ENCODE measurements at regions not wholly inside any gene's neighbourhood (a gene's known extent, or its start where the extent isn't known, plus 50 kb on each side); places are given as distances from the start of the nearest gene placed in this dataset.
"Not testable (repeated sequence)": the region's sequence is repeated elsewhere in the genome, so short reads cannot be mapped to it uniquely, and the experiment has no call there.

GRCh38 chr2:53356291-53356905 lies 411.2 kb upstream of the CHAC2 start:
- no peak for DNase-seq

GRCh38 chr2:53353135-53354114 lies 414.2 kb upstream of the CHAC2 start:
- DNase-seq, result no peak

GRCh38 chr2:53347269-53347668 lies 420.3 kb upstream of the CHAC2 start:
- DNase-seq, result no peak

GRCh38 chr2:53342248-53342647 lies 425.4 kb upstream of the CHAC2 start:
- no peak for DNase-seq

GRCh38 chr2:53334610-53335009 lies 433.0 kb upstream of the CHAC2 start:
- no peak for DNase-seq

GRCh38 chr2:53331667-53332066 lies 435.9 kb upstream of the CHAC2 start:
- DNase-seq, result no peak

- DNase-seq, result no peak
Observed at GRCh38 chr2:53317861-53318260, 449.7 kb upstream of the CHAC2 start.

- DNase-seq, result no peak
Observed at GRCh38 chr2:53315149-53315548, 452.5 kb upstream of the CHAC2 start.

GRCh38 chr2:53314718-53315117 lies 452.9 kb upstream of the CHAC2 start:
- no peak for DNase-seq

GRCh38 chr2:53313644-53314043 lies 454.0 kb upstream of the CHAC2 start:
- DNase-seq, result not testable (repeated sequence)

- peak; percentile 2 for DNase-seq
Observed at GRCh38 chr2:53312721-53313120, 454.9 kb upstream of the CHAC2 start.

GRCh38 chr2:53312181-53312580 lies 455.4 kb upstream of the CHAC2 start:
- no peak for DNase-seq

- DNase-seq, result no peak
Observed at GRCh38 chr2:53303012-53303578, 464.5 kb upstream of the CHAC2 start.

GRCh38 chr2:53302455-53302854 lies 465.1 kb upstream of the CHAC2 start:
- no peak for DNase-seq

- no peak for DNase-seq
Observed at GRCh38 chr2:53289309-53290006, 478.1 kb upstream of the CHAC2 start.

GRCh38 chr2:53286345-53286744 lies 481.3 kb upstream of the CHAC2 start:
- no peak for DNase-seq

GRCh38 chr2:53275743-53276142 lies 491.9 kb upstream of the CHAC2 start:
- no peak for DNase-seq

GRCh38 chr2:53268626-53269025 lies 499.0 kb upstream of the CHAC2 start:
- DNase-seq, result no peak

GRCh38 chr2:53268086-53268485 lies 499.5 kb upstream of the CHAC2 start:
- DNase-seq, result no peak

- no peak for DNase-seq
Observed at GRCh38 chr2:53265544-53266299, 501.9 kb upstream of the CHAC2 start.

GRCh38 chr2:53260568-53260967 lies 507.0 kb upstream of the CHAC2 start:
- DNase-seq, result no peak

GRCh38 chr2:53259395-53260009 lies 508.1 kb upstream of the CHAC2 start:
- no peak for DNase-seq
